ENCODE measurements at regions not wholly inside any gene's neighbourhood (a gene's known extent, or its start where the extent isn't known, plus 50 kb on each side); places are given as distances from the start of the nearest gene placed in this dataset.

- TF ChIP-seq, protein P1, sequence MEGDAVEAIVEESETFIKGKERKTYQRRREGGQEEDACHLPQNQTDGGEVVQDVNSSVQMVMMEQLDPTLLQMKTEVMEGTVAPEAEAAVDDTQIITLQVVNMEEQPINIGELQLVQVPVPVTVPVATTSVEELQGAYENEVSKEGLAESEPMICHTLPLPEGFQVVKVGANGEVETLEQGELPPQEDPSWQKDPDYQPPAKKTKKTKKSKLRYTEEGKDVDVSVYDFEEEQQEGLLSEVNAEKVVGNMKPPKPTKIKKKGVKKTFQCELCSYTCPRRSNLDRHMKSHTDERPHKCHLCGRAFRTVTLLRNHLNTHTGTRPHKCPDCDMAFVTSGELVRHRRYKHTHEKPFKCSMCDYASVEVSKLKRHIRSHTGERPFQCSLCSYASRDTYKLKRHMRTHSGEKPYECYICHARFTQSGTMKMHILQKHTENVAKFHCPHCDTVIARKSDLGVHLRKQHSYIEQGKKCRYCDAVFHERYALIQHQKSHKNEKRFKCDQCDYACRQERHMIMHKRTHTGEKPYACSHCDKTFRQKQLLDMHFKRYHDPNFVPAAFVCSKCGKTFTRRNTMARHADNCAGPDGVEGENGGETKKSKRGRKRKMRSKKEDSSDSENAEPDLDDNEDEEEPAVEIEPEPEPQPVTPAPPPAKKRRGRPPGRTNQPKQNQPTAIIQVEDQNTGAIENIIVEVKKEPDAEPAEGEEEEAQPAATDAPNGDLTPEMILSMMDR (conservative IDR thresholded peaks at IDR 0.05): no peak
- TF ChIP-seq ZFX (IDR thresholded peaks at IDR 0.05): no peak
Measured at GRCh38 chr12:116650062-116650461, 87.8 kb downstream of the SPRING1 start.

All from C4-2B (cell line).